CMK (cell line): ENCODE measurements at regions not wholly inside any gene's neighbourhood (a gene's known extent, or its start where the extent isn't known, plus 50 kb on each side); places are given as distances from the start of the nearest gene placed in this dataset.

Experiments used
- DNase-seq: peaks from one replicate; pipeline ENCODE4 v3.0.0-alpha.2; 2010; ENCODE audit warnings: low read depth

DNA sequence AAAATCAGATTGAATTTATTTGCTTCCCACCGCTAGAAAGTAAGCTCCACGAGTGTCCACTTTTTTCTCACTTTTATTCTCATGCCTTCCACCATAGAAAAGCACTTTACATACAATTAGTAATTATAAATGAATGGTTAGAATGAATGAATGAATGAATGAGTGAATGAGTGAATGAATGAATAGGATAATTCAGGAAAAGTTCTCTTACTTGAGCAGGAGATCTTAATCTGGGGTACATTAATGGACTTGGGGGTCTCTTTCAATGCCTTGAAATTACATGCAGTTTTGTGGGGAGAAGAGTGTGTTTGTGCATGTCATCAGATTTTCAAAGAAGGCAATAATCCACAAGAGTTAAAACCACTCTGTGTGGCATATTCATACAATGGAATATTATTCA, 229.9 kb upstream of the NR4A3 start:
- no peak for DNase-seq

- no peak for DNase-seq
These were observed 228.7 kb upstream of the NR4A3 start for GRCh38 chr9:99592834-99593574.

GRCh38 chr9:99593610-99594009, 228.1 kb upstream of the NR4A3 start:
- no peak for DNase-seq

DNA sequence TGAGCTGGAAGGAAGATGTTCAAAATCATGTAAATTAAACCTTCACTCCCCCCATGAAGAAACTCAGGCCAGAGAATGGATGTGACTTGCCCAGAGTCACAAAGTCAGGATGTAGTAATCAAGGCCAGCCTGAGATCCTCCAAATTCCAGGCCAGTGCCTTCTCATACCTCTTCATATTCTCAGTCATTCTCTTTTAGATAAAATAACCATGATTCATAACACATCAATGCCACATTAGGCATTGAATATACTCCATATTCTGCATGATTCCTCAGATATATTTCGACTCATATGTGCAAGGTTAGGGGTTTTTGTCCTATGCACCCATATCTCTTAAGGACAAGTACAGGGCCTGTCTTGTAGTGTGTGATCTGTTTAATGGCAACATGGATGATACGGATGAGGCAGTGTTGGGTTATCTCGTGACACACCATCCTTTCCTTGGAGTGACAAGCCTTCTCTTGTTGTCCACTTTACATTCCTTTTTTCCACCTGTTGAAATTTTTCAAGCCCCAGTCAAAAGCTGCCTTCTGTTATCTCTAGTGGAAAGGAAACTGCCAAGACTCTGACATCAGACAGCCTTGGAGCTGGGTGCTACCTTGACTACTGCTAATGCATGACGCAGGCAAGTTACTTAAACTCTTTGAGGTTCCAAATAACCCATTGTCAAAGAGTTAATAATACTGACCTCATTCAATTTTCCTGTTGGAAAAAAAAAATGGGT, 227.5 kb upstream of the NR4A3 start:
- DNase-seq = no peak

GRCh38 chr9:99595796-99596195, 225.9 kb upstream of the NR4A3 start:
- DNase-seq = no peak

- no peak for DNase-seq
These were observed 220.0 kb upstream of the NR4A3 start for GRCh38 chr9:99601571-99602111.

DNA sequence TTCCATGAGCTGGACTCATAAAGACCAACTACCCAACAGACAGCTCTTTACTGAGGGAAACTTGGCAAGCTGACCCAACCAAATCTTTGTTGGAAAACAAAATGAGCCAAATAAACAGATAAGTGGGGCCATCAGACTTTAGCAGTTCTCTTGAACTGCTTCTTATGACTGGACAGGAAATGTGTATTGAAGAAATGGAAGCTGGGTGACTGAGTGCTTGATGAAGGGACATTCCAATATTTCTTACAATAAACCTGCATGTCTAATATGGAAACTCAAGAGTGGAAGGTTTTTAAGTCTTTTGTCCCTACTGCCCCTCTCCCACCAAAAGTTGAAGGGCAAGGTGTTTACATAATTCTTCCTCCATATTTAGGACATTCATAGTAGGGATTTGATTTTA, 218.8 kb upstream of the NR4A3 start:
- DNase-seq = no peak

DNA sequence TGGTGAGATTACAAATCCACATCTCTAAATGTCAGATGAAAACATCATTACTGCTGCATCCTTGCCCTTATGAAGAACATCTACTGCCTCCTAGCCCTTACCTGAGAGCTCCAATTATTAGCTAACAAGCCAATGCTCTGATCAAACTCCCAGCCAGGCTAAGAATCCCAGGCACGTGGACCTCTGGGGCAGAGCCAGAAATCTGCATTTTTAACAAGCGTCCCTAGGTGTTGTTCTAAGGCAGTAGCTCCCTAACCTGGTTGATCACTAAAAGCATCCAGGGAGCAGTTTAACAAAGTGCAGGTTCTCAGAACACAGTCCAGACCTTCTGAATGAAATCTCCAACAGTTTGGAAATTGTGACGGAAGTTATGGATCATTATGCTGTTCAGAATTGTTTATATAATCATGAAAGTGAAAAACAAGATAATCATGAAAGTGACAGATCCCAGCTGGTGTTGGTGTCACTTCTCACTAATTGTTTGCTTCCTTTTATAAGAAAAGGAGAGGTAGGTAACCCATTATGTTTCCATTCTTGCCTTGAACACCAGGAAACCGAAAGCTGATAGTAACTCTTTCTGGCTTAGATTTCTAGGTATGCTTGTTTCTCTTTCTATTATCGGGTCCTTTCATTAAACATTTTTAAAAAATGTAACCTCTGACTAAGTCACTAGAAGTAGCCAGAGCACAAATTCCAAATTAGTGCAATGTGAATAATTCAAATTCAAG, 216.5 kb upstream of the NR4A3 start:
- no peak for DNase-seq

DNA sequence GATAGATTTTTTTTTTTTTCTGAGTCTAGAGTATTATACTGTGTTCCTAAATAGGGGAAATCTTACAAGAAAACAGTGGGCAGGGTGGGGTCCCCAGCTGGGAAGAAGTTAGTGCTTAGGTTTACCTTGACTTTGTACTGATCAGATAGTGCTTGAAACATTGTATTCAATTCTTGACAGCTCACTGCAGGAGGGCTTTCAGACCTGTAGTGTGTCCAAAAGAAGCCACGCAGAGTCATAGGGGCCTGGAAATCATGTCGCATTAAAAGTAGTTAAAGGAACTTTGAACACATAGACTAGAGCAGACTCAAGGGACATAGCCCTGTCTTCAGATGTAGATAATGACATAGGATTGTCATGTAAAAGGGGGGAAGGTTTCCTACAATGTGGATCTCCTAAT, 215.4 kb upstream of the NR4A3 start:
- DNase-seq = no peak

DNA sequence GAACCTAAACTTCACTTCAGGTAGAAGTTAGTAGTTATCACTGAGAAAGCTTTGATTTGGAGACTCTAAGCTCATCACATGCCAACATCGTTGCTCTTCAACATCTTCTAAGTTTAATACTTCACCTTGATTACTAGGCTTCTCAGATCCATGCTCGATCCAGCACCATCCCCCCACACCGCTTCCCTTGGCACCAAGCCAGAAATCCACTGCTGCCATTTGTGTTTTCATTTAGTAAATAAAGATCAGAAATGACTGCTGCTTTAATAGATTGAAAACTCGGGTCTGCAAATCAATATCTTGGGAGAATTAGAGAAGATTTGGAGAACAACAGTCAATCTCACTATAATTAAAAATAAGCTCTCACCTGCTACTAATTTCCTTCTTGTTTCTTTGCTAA, 214.7 kb upstream of the NR4A3 start:
- no peak for DNase-seq

DNA sequence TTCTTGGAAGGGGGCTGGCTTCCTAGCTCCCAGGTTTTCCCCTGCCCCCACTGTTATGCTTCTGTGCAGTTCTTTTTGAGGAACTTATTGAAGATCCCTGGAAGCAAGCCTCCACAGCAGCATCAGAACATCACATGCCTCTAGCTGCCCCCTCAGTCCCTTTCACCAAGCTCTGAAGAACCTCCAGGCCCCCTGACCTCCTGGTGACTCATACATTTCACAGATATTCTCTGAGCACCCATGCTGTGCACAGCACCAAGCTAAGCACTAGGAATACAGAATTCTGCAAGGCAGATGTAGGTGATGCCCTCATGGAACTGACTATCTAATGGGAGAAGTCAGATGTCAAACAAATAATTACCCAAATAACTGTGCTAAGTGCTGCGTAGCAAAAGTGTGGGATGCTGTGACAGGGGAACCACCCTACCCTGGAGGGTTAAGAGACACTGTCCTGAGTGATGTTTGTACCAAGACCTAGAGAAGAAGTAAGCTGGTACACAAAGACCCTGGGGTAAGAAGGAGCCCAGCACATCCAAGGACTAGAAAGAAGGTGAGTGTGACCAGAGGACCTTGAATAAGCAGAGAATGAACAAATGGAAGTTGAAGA, 213.7 kb upstream of the NR4A3 start:
- no peak for DNase-seq

- no peak for DNase-seq
These were observed 207.3 kb upstream of the NR4A3 start for GRCh38 chr9:99614341-99614740.

DNA sequence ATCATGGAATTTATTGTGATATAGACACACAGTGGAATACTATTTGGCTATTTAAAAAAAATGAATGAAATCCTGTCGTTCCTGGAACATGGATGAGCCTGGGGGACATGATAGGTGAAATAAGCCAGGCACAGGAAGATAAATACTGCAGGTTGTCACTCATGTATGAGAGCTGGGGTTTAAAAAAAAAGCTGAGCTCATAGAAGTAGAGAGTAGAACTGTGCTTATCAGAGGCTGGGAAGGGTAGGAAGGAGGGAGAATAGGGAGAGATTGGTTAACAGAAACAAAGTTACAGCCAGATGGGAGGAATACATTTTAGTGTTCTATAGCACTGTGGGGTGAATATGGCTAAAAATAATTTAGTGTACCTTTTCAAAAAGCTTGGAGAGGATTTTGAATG, 200.6 kb upstream of the NR4A3 start:
- no peak for DNase-seq

- no peak for DNase-seq
These were observed 199.0 kb upstream of the NR4A3 start for GRCh38 chr9:99622679-99623078.

DNA sequence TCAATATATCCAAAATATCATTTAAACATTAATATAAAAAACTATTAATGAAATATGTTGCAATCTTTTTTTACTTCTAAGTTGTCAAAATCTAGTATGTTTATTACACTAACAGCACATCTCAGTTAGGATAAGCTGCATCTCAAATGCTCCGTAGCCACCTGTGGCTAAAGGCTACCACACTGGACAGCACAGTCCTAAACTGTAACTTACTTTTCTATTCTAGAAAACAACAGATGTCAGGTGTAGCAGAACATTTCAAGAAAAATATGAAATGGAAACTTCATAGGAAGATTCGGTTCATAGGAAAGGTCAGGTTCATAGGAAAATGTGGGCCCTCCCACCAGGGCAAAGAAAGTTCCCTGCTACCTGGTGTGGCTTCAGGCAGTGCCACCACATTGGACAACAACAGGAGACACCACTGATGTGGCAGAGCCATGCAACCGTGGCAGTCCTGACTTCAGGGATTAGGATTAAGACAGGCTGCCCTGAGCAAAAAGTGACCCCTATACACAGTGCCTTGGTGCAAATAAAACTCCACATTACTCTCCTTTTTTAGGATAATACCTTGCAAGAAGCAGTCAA, 197.8 kb upstream of the NR4A3 start:
- no peak for DNase-seq

DNA sequence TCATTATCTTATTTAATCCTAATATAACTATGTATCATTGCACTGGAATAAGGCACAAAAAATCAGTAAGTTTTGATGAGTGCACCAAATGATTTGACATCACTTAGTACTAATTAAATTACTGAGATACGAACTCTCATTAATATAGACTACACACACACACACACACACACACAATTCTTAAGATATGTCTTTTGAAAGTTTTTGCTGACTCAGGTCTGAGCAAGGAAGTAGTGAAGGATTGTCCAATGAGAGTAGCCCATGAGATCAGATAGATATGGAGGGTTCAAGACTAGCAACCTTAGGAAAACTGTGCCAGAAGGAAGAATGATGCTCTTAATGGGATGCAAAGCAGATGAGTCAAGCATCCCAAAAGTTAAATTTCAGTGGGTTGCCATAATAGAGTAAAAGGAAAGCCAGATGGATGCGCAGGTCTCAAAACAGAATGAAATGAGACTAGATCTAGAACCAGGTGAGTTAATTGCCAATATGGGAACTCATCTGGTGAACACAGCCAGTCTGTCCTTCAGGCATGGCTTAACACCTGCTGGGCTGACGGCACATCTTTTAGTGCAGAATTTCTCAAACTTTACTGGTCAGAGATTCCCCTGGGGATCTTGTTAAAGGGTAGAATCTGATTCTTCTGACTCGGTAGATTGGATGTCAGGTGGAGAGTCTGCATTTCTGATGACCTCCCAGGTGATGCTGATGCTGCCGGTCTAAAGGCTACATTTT, 197.0 kb upstream of the NR4A3 start:
- no peak for DNase-seq

DNA sequence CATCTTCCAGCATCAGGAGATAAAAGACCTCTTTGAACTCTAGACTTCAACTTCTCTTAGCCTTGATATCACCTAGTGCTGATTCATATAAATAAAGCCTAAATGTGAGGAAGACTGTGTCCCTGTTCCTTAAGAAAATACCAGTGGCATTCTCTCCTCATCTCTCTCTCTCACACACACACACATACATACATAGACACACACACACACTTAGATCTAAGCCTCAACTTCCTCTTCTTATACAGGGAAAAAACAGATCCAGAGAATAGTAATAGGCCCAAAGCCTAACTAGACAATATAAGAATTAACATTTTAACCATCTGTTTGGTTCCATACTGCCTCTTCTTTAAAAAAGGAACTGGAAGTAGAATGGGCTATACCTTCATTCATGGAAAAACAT, 195.3 kb upstream of the NR4A3 start:
- DNase-seq = no peak

DNA sequence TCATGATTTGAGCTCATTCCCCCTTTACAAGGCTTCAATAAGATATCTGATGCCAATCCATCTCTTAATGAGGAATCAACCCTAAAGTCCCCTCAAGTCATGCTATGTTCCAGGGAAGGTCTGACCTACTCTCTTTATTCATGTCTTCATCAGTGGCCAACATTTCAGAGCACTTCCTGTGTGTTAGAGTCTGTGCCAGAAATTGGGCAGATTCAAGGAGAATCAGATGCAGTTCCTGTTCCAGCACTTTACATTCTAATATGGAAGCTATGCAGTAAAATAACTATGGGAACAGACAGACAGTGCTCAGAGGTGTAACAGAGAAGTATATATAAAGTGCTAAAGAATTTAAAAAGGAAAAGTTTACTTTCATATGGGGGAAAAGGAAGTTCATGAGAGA, 193.4 kb upstream of the NR4A3 start:
- no peak for DNase-seq

DNA sequence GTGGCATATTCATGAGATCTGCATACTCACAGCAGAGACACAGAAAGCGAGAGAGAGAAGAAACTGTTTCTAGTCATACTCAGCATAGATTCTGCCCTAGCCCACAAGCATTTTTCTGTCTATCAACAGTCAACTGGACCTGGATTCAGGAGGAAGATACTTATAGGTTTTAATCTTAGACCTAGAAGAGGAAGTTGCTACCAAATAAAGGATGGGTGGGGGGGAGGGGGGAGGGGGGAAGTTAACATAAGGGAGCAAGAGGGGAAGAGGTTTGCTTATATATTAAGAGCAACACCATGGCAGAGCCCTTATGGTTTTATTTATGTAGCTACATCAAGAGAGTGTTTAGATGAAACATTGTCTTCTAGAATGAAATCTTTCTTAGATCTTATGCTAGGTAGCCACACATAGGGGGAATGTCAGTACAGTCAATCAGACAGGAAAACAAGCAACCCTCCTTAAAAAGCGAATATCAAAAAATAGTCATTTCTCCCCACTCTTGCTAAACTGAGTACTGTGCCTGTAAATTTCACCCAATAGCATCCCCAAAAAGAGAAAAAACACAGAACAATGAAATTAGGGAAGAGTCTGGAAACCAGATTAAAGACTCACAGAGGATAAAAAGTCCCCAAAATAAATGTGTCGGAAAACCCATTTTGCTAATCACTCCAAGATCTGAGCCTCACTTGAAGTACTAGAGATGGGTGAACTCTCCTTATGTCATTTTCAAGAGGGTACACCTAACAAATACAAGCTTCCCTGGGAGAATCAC, 192.7 kb upstream of the NR4A3 start:
- no peak for DNase-seq

DNA sequence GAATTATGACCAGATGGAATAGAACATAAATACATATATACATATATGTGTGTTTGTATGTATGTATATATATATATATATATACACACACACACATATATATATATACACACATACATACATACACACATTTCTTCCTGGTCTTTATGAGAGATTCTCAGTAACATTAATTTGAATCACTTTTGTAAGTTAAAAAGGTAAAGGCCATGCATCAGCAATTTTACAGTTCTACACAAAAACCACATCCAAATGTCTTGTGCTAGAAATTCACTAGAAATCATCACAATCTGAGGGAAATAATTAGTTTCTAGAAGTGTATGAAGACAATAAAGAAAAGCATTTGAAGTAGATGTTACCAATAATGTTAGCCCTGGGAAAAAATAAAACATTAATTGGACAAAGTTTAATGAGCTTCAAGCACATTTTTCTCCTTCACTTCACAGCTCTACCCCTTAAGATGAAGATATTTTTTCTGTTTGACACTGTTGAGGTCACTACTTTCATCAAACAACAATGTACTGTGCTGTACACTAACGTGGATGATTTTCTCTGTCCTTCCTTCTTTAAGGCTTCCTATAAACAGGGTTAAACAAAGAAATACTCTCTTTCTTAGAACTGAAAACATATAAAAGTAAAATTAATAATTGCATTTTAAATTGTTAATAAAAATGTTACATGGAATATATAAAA, 189.2 kb upstream of the NR4A3 start:
- DNase-seq = no peak
